ENCODE measurements at regions not wholly inside any gene's neighbourhood (a gene's known extent, or its start where the extent isn't known, plus 50 kb on each side); places are given as distances from the start of the nearest gene placed in this dataset.

- intact Hi-C loops (cut with DNase I), result no loop called here
These were observed 79.7 kb downstream of the WNT5A start for GRCh38 chr3:55407426-55407820.

GRCh38 chr3:55406696-55407425, 80.2 kb downstream of the WNT5A start:
- no peak for TF ChIP-seq CTCF (IDR thresholded peaks at IDR 0.05; ENCODE audit: borderline replicate concordance, extremely low read depth, insufficient read depth)
- peaks cover 0 to 3% (median 0%) of the 10 kb centered on the region in 3 donors for H3K9me3 ChIP-seq (ENCODE audit: control insufficient read depth in 2 of 3, insufficient read depth in 1 of 3, low read length in 3 of 3)
- no peaks in the 10 kb centered on the region for H3K27me3 ChIP-seq (ENCODE audit: control insufficient read depth, insufficient read depth, low read length)
- no peak for DNase-seq
- no peak for FAIRE-seq
- H3K36me3 ChIP-seq (ENCODE audit: control insufficient read depth in 2 of 3, insufficient read depth in 3 of 3, low read length in 3 of 3), result no peaks in the 10 kb centered on the region
- no peak overlapping the region for H3K4me3 ChIP-seq (ENCODE audit: low read length in 3 of 3)
- no peak overlapping the region for H3K27ac ChIP-seq (ENCODE audit: low read depth in 2 of 2, low read length in 2 of 2)
- H3K4me1 ChIP-seq (ENCODE audit: control insufficient read depth in 2 of 3, insufficient read depth in 2 of 3, low read depth in 1 of 3, low read length in 3 of 3), result no peaks in the 10 kb centered on the region
- H3K9ac ChIP-seq (ENCODE audit: low read length in 3 of 3), result no peak overlapping the region
- intact Hi-C loops (cut with DNase I), result no loop called here

More at GRCh38 chr3:55407426-55407820, 79.7 kb downstream of the WNT5A start:
- Histone ChIP-seq H3K36me3 (ENCODE audit: control insufficient read depth in 2 of 3, insufficient read depth in 3 of 3, low read length in 3 of 3) (no peaks in the 10 kb centered on the region), H3K4me3 (ENCODE audit: low read length in 3 of 3) (no peak overlapping the region), H3K27ac (ENCODE audit: low read depth in 2 of 2, low read length in 2 of 2) (no peak overlapping the region), H3K9me3 (ENCODE audit: control insufficient read depth in 2 of 3, insufficient read depth in 1 of 3, low read length in 3 of 3) (peaks cover 0 to 3% (median 0%) of the 10 kb centered on the region in 3 donors), H3K4me1 (ENCODE audit: control insufficient read depth in 2 of 3, insufficient read depth in 2 of 3, low read depth in 1 of 3, low read length in 3 of 3) (no peaks in the 10 kb centered on the region), H3K9ac (ENCODE audit: low read length in 3 of 3) (no peak overlapping the region), H3K27me3 (ENCODE audit: control insufficient read depth, insufficient read depth, low read length) (no peaks in the 10 kb centered on the region)
- no peak for TF ChIP-seq CTCF (IDR thresholded peaks at IDR 0.05; ENCODE audit: borderline replicate concordance, extremely low read depth, insufficient read depth)
- no peak for DNase-seq
- FAIRE-seq, result no peak

- Histone ChIP-seq H3K4me3 (ENCODE audit: low read length in 3 of 3) (no peak overlapping the region), H3K9ac (ENCODE audit: low read length in 3 of 3) (no peak overlapping the region), H3K27ac (ENCODE audit: low read depth in 2 of 2, low read length in 2 of 2) (no peak overlapping the region), H3K4me1 (ENCODE audit: control insufficient read depth in 2 of 3, insufficient read depth in 2 of 3, low read depth in 1 of 3, low read length in 3 of 3) (no peaks in the 10 kb centered on the region), H3K27me3 (ENCODE audit: control insufficient read depth, insufficient read depth, low read length) (no peaks in the 10 kb centered on the region), H3K36me3 (ENCODE audit: control insufficient read depth in 2 of 3, insufficient read depth in 3 of 3, low read length in 3 of 3) (no peaks in the 10 kb centered on the region), H3K9me3 (ENCODE audit: control insufficient read depth in 2 of 3, insufficient read depth in 1 of 3, low read length in 3 of 3) (peaks cover 0 to 3% (median 0%) of the 10 kb centered on the region in 3 donors)
- TF ChIP-seq CTCF (IDR thresholded peaks at IDR 0.05; ENCODE audit: borderline replicate concordance, extremely low read depth, insufficient read depth), result no peak
- intact Hi-C loops (cut with DNase I), result no loop called here
- DNase-seq (no peak), FAIRE-seq (no peak)
These were observed 81.7 kb downstream of the WNT5A start for GRCh38 chr3:55405436-55405835.
